ENCODE measurements at regions not wholly inside any gene's neighbourhood (a gene's known extent, or its start where the extent isn't known, plus 50 kb on each side); places are given as distances from the start of the nearest gene placed in this dataset.

GRCh38 chr18:28288784-28289183 is 111.9 kb upstream of the CDH2 start:
- TF ChIP-seq CTCF (optimal IDR thresholded peaks at IDR 0.05 in 1 of 3, IDR thresholded peaks at IDR 0.05 in 1 of 3, conservative IDR thresholded peaks at IDR 0.05 in 1 of 3; ENCODE audit: extremely low read depth in 1 of 3, insufficient read depth in 2 of 3, low read length in 3 of 3), result no peak
- no peak for TF ChIP-seq EZH2 (IDR thresholded peaks at IDR 0.05; ENCODE audit: low read length)

Measured in keratinocyte (primary cell).